ENCODE measurements at regions not wholly inside any gene's neighbourhood (a gene's known extent, or its start where the extent isn't known, plus 50 kb on each side); places are given as distances from the start of the nearest gene placed in this dataset.

DNA sequence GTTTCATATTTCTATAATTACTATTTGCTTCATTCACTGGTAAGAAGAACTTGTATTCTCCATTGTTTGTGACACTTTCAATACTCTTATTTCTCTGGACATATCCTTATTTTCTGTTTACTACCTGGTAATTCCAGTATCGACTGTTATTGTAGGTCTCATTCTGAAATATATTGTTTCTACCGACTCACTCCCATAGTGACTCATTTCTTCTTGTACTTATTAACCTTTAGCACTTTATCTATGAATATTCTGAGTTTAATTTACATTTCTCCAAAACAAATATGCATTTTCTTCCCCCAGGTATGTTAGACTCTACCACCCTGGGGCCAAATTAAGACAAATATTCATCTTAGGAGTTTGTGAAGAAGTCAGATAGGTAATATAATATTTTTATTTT, 164.5 kb upstream of the BTBD3 start:
- TF ChIP-seq, protein P1, sequence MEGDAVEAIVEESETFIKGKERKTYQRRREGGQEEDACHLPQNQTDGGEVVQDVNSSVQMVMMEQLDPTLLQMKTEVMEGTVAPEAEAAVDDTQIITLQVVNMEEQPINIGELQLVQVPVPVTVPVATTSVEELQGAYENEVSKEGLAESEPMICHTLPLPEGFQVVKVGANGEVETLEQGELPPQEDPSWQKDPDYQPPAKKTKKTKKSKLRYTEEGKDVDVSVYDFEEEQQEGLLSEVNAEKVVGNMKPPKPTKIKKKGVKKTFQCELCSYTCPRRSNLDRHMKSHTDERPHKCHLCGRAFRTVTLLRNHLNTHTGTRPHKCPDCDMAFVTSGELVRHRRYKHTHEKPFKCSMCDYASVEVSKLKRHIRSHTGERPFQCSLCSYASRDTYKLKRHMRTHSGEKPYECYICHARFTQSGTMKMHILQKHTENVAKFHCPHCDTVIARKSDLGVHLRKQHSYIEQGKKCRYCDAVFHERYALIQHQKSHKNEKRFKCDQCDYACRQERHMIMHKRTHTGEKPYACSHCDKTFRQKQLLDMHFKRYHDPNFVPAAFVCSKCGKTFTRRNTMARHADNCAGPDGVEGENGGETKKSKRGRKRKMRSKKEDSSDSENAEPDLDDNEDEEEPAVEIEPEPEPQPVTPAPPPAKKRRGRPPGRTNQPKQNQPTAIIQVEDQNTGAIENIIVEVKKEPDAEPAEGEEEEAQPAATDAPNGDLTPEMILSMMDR (IDR thresholded peaks at IDR 0.05; ENCODE audit: low read length), result no peak
- no peak for TF ChIP-seq EZH2 (optimal IDR thresholded peaks at IDR 0.05; ENCODE audit: low read depth, low read length)
